ENCODE measurements at regions not wholly inside any gene's neighbourhood (a gene's known extent, or its start where the extent isn't known, plus 50 kb on each side); places are given as distances from the start of the nearest gene placed in this dataset.
"Not testable (repeated sequence)": the region's sequence is repeated elsewhere in the genome, so short reads cannot be mapped to it uniquely, and the experiment has no call there.

DNA sequence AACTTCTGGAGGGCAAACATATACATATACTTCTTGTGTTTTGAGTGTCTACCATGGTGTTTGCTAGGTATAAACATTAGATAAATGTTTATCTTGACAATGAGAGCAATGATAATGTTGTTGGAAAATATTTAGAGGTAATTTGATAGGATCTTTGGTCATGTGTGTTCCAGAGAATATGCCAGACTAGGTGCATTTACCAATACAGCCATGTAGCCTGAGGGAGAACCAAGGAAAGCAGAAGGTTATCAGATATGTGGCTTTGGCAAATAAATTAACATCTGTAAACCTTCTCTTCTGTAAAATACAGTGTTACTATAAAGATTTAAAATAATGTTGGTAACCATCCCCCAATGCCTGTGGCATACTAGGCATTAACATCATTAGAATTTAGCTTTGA is 226.8 kb downstream of the C11orf87 start:
- ATAC-seq (no peak), DNase-seq (no peak)
- no peaks in the 10 kb centered on the region for H3K27me3 Mint-ChIP-seq (ENCODE audit: low read depth)
- POLR2A ChIA-PET: no interaction called here
- no peaks in the 10 kb centered on the region for H3K4me1 Mint-ChIP-seq (ENCODE audit: low read depth)
- CTCF ChIA-PET: no interaction called here
- no peak overlapping the region for H3K4me3 Mint-ChIP-seq
- no peaks in the 10 kb centered on the region for H3K36me3 Mint-ChIP-seq (ENCODE audit: low read depth)
- H3K27ac Mint-ChIP-seq: no peak overlapping the region
- H3K9me3 Mint-ChIP-seq (ENCODE audit: insufficient read depth): no peaks in the 10 kb centered on the region

GRCh38 chr11:109654091-109654490 is 232.1 kb downstream of the C11orf87 start:
- H3K9me3 Mint-ChIP-seq (ENCODE audit: insufficient read depth): no peaks in the 10 kb centered on the region
- H3K36me3 Mint-ChIP-seq (ENCODE audit: low read depth): no peaks in the 10 kb centered on the region
- ATAC-seq (no peak), DNase-seq (no peak)
- ChIA-PET POLR2A (no interaction called here), CTCF (no interaction called here)
- no peaks in the 10 kb centered on the region for H3K27me3 Mint-ChIP-seq (ENCODE audit: low read depth)
- H3K27ac Mint-ChIP-seq: no peak overlapping the region
- H3K4me3 Mint-ChIP-seq: no peak overlapping the region
- no peaks in the 10 kb centered on the region for H3K4me1 Mint-ChIP-seq (ENCODE audit: low read depth)

- no peak for ATAC-seq
- DNase-seq: no peak
- ChIA-PET CTCF (no interaction called here), POLR2A (no interaction called here)
- Mint-ChIP-seq H3K9me3 (ENCODE audit: insufficient read depth) (no peaks in the 10 kb centered on the region), H3K27ac (no peak overlapping the region), H3K4me1 (ENCODE audit: low read depth) (no peaks in the 10 kb centered on the region), H3K36me3 (ENCODE audit: low read depth) (no peaks in the 10 kb centered on the region), H3K4me3 (no peak overlapping the region), H3K27me3 (ENCODE audit: low read depth) (no peaks in the 10 kb centered on the region)
Measured at GRCh38 chr11:109658190-109658589, 236.2 kb downstream of the C11orf87 start.

GRCh38 chr11:109667719-109668118 is 245.7 kb downstream of the C11orf87 start:
- no peaks in the 10 kb centered on the region for H3K27me3 Mint-ChIP-seq (ENCODE audit: low read depth)
- POLR2A ChIA-PET: no interaction called here

DNA sequence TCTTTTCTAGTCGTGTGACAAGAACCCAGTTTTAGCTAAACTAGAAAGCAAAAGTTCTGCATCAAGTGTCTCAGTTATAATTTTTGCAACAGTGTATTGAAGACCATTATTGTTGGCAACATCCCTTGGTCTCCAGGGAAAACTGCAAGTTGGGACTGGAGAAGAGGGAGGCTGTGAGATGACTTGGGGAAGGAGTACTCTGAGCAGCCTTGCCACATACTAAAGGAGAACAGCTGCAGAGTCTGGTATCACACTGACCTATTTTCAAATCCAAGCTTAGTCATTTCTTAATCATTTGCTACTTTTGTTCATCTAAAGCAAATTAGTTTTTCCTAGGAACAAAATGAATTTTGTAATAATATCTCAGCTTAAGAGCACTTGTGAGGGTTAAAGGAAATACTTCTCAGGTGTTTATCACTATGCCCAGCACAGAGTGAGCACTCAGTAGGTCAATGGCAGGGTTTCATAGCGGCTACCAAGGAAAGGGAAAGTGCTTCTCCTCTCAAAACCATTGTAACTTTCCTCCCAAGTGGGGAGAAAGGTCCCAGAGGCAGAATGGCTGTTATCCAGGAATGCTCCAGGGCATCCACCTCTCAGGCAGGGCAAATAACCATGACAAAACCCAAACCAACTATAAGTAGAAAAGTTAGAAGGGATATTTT is 247.1 kb downstream of the C11orf87 start:
- Mint-ChIP-seq H3K27me3 (ENCODE audit: low read depth) (no peaks in the 10 kb centered on the region), H3K36me3 (ENCODE audit: low read depth) (no peaks in the 10 kb centered on the region), H3K4me3 (no peak overlapping the region), H3K27ac (no peak overlapping the region), H3K9me3 (ENCODE audit: insufficient read depth) (peaks cover 5% of the 10 kb centered on the region), H3K4me1 (ENCODE audit: low read depth) (no peaks in the 10 kb centered on the region)
- ChIA-PET CTCF (no interaction called here), POLR2A (no interaction called here)
- DNase-seq (no peak), ATAC-seq (no peak)

More at GRCh38 chr11:109667719-109668118, 245.7 kb downstream of the C11orf87 start:
- CTCF ChIA-PET: no interaction called here
- Mint-ChIP-seq H3K4me1 (ENCODE audit: low read depth) (no peaks in the 10 kb centered on the region), H3K36me3 (ENCODE audit: low read depth) (no peaks in the 10 kb centered on the region), H3K9me3 (ENCODE audit: insufficient read depth) (peaks cover 5% of the 10 kb centered on the region), H3K27ac (no peak overlapping the region), H3K4me3 (no peak overlapping the region)
- DNase-seq: no peak
- ATAC-seq: no peak

- Mint-ChIP-seq H3K27me3 (ENCODE audit: low read depth) (no peaks in the 10 kb centered on the region), H3K27ac (no peak overlapping the region), H3K4me1 (ENCODE audit: low read depth) (no peaks in the 10 kb centered on the region), H3K9me3 (ENCODE audit: insufficient read depth) (no peaks in the 10 kb centered on the region), H3K36me3 (ENCODE audit: low read depth) (no peaks in the 10 kb centered on the region), H3K4me3 (no peak overlapping the region)
- ChIA-PET CTCF (no interaction called here), POLR2A (no interaction called here)
- ATAC-seq (no peak), DNase-seq (no peak)
Measured at GRCh38 chr11:109677231-109677630, 255.2 kb downstream of the C11orf87 start.

GRCh38 chr11:109677876-109678275 is 255.9 kb downstream of the C11orf87 start:
- POLR2A ChIA-PET: no interaction called here
- Mint-ChIP-seq H3K27ac (no peak overlapping the region), H3K4me1 (ENCODE audit: low read depth) (no peaks in the 10 kb centered on the region), H3K36me3 (ENCODE audit: low read depth) (no peaks in the 10 kb centered on the region), H3K9me3 (ENCODE audit: insufficient read depth) (no peaks in the 10 kb centered on the region), H3K27me3 (ENCODE audit: low read depth) (no peaks in the 10 kb centered on the region), H3K4me3 (no peak overlapping the region)
- ATAC-seq: no peak
- DNase-seq: no peak
- CTCF ChIA-PET: no interaction called here

DNA sequence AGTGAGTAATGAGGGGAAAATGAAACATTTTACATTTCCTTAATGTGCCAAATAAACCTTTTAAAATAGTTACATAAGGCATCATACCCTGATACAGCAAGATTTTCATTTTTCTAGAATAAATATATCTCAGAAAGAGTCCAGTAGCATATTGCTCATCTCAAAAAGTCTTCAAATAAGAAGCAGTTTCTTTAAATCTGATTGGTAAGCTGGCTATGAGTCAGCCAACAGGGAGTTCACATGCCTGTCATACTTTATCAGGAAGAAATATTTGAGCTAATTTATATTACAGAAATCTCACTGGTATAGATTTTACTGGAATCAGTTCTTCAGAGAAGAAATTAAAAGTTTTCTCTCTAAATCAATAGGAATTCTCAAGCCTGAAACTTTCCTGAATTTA is 258.1 kb downstream of the C11orf87 start:
- Mint-ChIP-seq H3K9me3 (ENCODE audit: insufficient read depth) (no peaks in the 10 kb centered on the region), H3K27ac (no peak overlapping the region), H3K27me3 (ENCODE audit: low read depth) (no peaks in the 10 kb centered on the region), H3K36me3 (ENCODE audit: low read depth) (no peaks in the 10 kb centered on the region), H3K4me1 (ENCODE audit: low read depth) (no peaks in the 10 kb centered on the region), H3K4me3 (no peak overlapping the region)
- no peak for DNase-seq
- CTCF ChIA-PET: no interaction called here
- ATAC-seq: no peak
- POLR2A ChIA-PET: no interaction called here

- H3K36me3 Mint-ChIP-seq (ENCODE audit: low read depth); H3K9me3 Mint-ChIP-seq (ENCODE audit: insufficient read depth); ATAC-seq; POLR2A ChIA-PET; CTCF ChIA-PET; DNase-seq; H3K4me1 Mint-ChIP-seq (ENCODE audit: low read depth); H3K4me3 Mint-ChIP-seq; H3K27ac Mint-ChIP-seq; H3K27me3 Mint-ChIP-seq (ENCODE audit: low read depth): not testable (repeated sequence)
Measured at GRCh38 chr11:109682788-109683187, 260.8 kb downstream of the C11orf87 start.

- peaks cover 6% of the 10 kb centered on the region for H3K9me3 Mint-ChIP-seq (ENCODE audit: insufficient read depth)
- ChIA-PET POLR2A (no interaction called here), CTCF (interaction anchor here (1.0 to 1.4 kb wide), 2 partner anchors 8 to 998 kb away, joined by 3 to 4 read pairs; no protein-coding TSS in a partner anchor)
- no peak for DNase-seq
- H3K36me3 Mint-ChIP-seq (ENCODE audit: low read depth): no peaks in the 10 kb centered on the region
- H3K4me3 Mint-ChIP-seq: no peak overlapping the region
- no peak for ATAC-seq
- H3K4me1 Mint-ChIP-seq (ENCODE audit: low read depth): no peaks in the 10 kb centered on the region
- H3K27me3 Mint-ChIP-seq (ENCODE audit: low read depth): no peaks in the 10 kb centered on the region
- H3K27ac Mint-ChIP-seq: no peak overlapping the region
Measured at GRCh38 chr11:109695696-109696095, 273.7 kb downstream of the C11orf87 start.

- ATAC-seq (no peak), DNase-seq (no peak)
- H3K36me3 Mint-ChIP-seq (ENCODE audit: low read depth): no peaks in the 10 kb centered on the region
- H3K4me1 Mint-ChIP-seq (ENCODE audit: low read depth): no peaks in the 10 kb centered on the region
- H3K27me3 Mint-ChIP-seq (ENCODE audit: low read depth): no peaks in the 10 kb centered on the region
- H3K9me3 Mint-ChIP-seq (ENCODE audit: insufficient read depth): peaks cover 6% of the 10 kb centered on the region
- H3K27ac Mint-ChIP-seq: no peak overlapping the region
- ChIA-PET POLR2A (no interaction called here), CTCF (interaction anchor here (1.0 to 1.4 kb wide), 4 partner anchors 9 to 999 kb away, joined by 3 to 4 read pairs (median 3); no protein-coding TSS in a partner anchor)
- no peak overlapping the region for H3K4me3 Mint-ChIP-seq
Measured at GRCh38 chr11:109696191-109696897, 274.4 kb downstream of the C11orf87 start.

DNA sequence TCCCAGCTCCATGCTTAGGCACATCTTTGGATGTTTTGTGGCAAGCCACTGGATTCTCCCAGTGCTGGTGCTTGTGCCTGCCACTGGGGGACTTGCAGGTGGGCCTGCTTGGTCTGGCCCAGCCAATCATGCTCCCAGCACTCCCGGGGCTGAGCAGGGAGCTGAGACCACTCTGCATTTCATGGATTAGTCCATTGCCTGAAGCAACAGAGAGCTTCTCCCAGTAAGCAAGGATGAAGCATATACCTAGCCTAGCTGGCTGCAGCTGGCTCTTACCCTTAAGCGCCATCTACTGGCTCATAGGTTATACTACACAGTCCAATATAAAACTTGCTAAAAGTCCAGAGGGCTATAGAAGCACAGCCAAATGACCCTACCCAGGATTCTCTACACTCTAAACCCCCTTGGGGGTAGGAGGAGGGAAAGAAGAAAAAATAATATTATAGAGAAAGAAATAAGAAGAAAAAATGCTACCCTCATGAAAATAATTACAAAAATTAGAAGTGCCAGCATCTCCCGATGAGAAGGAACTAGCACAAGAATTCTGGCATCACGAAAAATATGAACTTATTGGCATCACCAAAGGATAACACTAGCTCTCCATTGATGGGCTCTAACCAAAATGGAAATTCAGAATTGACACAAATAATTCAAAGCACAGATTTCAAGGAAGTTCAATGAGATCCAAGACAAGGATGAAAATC is 275.3 kb downstream of the C11orf87 start:
- peak; percentile 67 for ATAC-seq
- H3K4me3 Mint-ChIP-seq: no peak overlapping the region
- H3K27me3 Mint-ChIP-seq (ENCODE audit: low read depth): no peaks in the 10 kb centered on the region
- ChIA-PET POLR2A (no interaction called here), CTCF (interaction anchor here (1.0 to 1.4 kb wide), 5 partner anchors 10 to 1000 kb away, joined by 3 to 6 read pairs (median 4); no protein-coding TSS in a partner anchor)
- H3K4me1 Mint-ChIP-seq (ENCODE audit: low read depth): no peaks in the 10 kb centered on the region
- no peaks in the 10 kb centered on the region for H3K36me3 Mint-ChIP-seq (ENCODE audit: low read depth)
- DNase-seq: peak; percentile 22
- H3K9me3 Mint-ChIP-seq (ENCODE audit: insufficient read depth): peaks cover 6% of the 10 kb centered on the region
- H3K27ac Mint-ChIP-seq: no peak overlapping the region

Data from activated CD8-positive, alpha-beta T cell treated with anti-CD3 and anti-CD28 coated beads, Interleukin-2, amount 10 ng/mL, durations not matched to agents 7 days and 5 days (primary cell).